ENCODE measurements at regions not wholly inside any gene's neighbourhood (a gene's known extent, or its start where the extent isn't known, plus 50 kb on each side); places are given as distances from the start of the nearest gene placed in this dataset.
"Not testable (repeated sequence)": the region's sequence is repeated elsewhere in the genome, so short reads cannot be mapped to it uniquely, and the experiment has no call there.

GRCh38 chr4:23105759-23106370 is 413.1 kb downstream of the GBA3 start:
- DNase-seq (ENCODE audit: insufficient read length, low spot score): no peak
- no peak for TF ChIP-seq TAF1 (IDR thresholded peaks at IDR 0.05; ENCODE audit: low read depth, low read length)
- no peak for FAIRE-seq

- no peak for FAIRE-seq
- no peak for TF ChIP-seq TAF1 (IDR thresholded peaks at IDR 0.05; ENCODE audit: low read depth, low read length)
- no peak for TF ChIP-seq POLR2A (IDR thresholded peaks at IDR 0.05; ENCODE audit: low read depth, low read length)
- no peak for TF ChIP-seq POLR2AphosphoS5 (IDR thresholded peaks at IDR 0.05; ENCODE audit: low read depth, low read length)
- no peak for TF ChIP-seq PAX5 (IDR thresholded peaks at IDR 0.05; ENCODE audit: insufficient read depth, low read length, severe bottlenecking)
- TF ChIP-seq POU2F2 (IDR thresholded peaks at IDR 0.05; ENCODE audit: low read depth, low read length): no peak
- TF ChIP-seq SPI1 (IDR thresholded peaks at IDR 0.05; ENCODE audit: low read depth, low read length): no peak
- no peak for DNase-seq (ENCODE audit: insufficient read length, low spot score)
These were observed 404.5 kb downstream of the GBA3 start for GRCh38 chr4:23097251-23097650.

GRCh38 chr4:23091711-23092110 is 399.0 kb downstream of the GBA3 start:
- no peak for FAIRE-seq

GRCh38 chr4:23085249-23085568 is 392.5 kb downstream of the GBA3 start:
- no peak for FAIRE-seq
- TF ChIP-seq TAF1 (IDR thresholded peaks at IDR 0.05; ENCODE audit: low read depth, low read length) (no peak), SPI1 (IDR thresholded peaks at IDR 0.05; ENCODE audit: low read depth, low read length) (no peak), POLR2A (IDR thresholded peaks at IDR 0.05; ENCODE audit: low read depth, low read length) (no peak), POLR2AphosphoS5 (IDR thresholded peaks at IDR 0.05; ENCODE audit: low read depth, low read length) (no peak), PAX5 (IDR thresholded peaks at IDR 0.05; ENCODE audit: insufficient read depth, low read length, severe bottlenecking) (no peak), POU2F2 (IDR thresholded peaks at IDR 0.05; ENCODE audit: low read depth, low read length) (no peak)
- no peak for DNase-seq (ENCODE audit: insufficient read length, low spot score)

More at GRCh38 chr4:23091711-23092110, 399.0 kb downstream of the GBA3 start:
- DNase-seq (ENCODE audit: insufficient read length, low spot score): no peak
- TF ChIP-seq POLR2AphosphoS5 (IDR thresholded peaks at IDR 0.05; ENCODE audit: low read depth, low read length) (no peak), SPI1 (IDR thresholded peaks at IDR 0.05; ENCODE audit: low read depth, low read length) (no peak), PAX5 (IDR thresholded peaks at IDR 0.05; ENCODE audit: insufficient read depth, low read length, severe bottlenecking) (no peak), POLR2A (IDR thresholded peaks at IDR 0.05; ENCODE audit: low read depth, low read length) (no peak), POU2F2 (IDR thresholded peaks at IDR 0.05; ENCODE audit: low read depth, low read length) (no peak), TAF1 (IDR thresholded peaks at IDR 0.05; ENCODE audit: low read depth, low read length) (no peak)

- FAIRE-seq: no peak
- DNase-seq (ENCODE audit: insufficient read length, low spot score): no peak
- TF ChIP-seq POLR2AphosphoS5 (IDR thresholded peaks at IDR 0.05; ENCODE audit: low read depth, low read length) (no peak), PAX5 (IDR thresholded peaks at IDR 0.05; ENCODE audit: insufficient read depth, low read length, severe bottlenecking) (no peak), TAF1 (IDR thresholded peaks at IDR 0.05; ENCODE audit: low read depth, low read length) (no peak), POLR2A (IDR thresholded peaks at IDR 0.05; ENCODE audit: low read depth, low read length) (no peak), SPI1 (IDR thresholded peaks at IDR 0.05; ENCODE audit: low read depth, low read length) (no peak), POU2F2 (IDR thresholded peaks at IDR 0.05; ENCODE audit: low read depth, low read length) (no peak)
These were observed 392.0 kb downstream of the GBA3 start for GRCh38 chr4:23084559-23085248.

- FAIRE-seq (no peak), DNase-seq (ENCODE audit: insufficient read length, low spot score) (no peak)
- no peak for TF ChIP-seq PAX5 (IDR thresholded peaks at IDR 0.05; ENCODE audit: insufficient read depth, low read length, severe bottlenecking)
- no peak for TF ChIP-seq SPI1 (IDR thresholded peaks at IDR 0.05; ENCODE audit: low read depth, low read length)
- no peak for TF ChIP-seq POU2F2 (IDR thresholded peaks at IDR 0.05; ENCODE audit: low read depth, low read length)
- no peak for TF ChIP-seq POLR2A (IDR thresholded peaks at IDR 0.05; ENCODE audit: low read depth, low read length)
- no peak for TF ChIP-seq TAF1 (IDR thresholded peaks at IDR 0.05; ENCODE audit: low read depth, low read length)
- no peak for TF ChIP-seq POLR2AphosphoS5 (IDR thresholded peaks at IDR 0.05; ENCODE audit: low read depth, low read length)
These were observed 390.7 kb downstream of the GBA3 start for GRCh38 chr4:23083391-23083790.

- FAIRE-seq; DNase-seq (ENCODE audit: insufficient read length, low spot score): not testable (repeated sequence)
These were observed 387.4 kb downstream of the GBA3 start for GRCh38 chr4:23080171-23080570.

GRCh38 chr4:23070848-23071570 is 378.3 kb downstream of the GBA3 start:
- DNase-seq (ENCODE audit: insufficient read length, low spot score) (no peak), FAIRE-seq (no peak)
- TF ChIP-seq POU2F2 (IDR thresholded peaks at IDR 0.05; ENCODE audit: low read depth, low read length): no peak
- no peak for TF ChIP-seq PAX5 (IDR thresholded peaks at IDR 0.05; ENCODE audit: insufficient read depth, low read length, severe bottlenecking)
- TF ChIP-seq TAF1 (IDR thresholded peaks at IDR 0.05; ENCODE audit: low read depth, low read length): no peak
- TF ChIP-seq SPI1 (IDR thresholded peaks at IDR 0.05; ENCODE audit: low read depth, low read length): no peak
- TF ChIP-seq POLR2A (IDR thresholded peaks at IDR 0.05; ENCODE audit: low read depth, low read length): no peak
- no peak for TF ChIP-seq POLR2AphosphoS5 (IDR thresholded peaks at IDR 0.05; ENCODE audit: low read depth, low read length)

GRCh38 chr4:23068756-23069155 is 376.0 kb downstream of the GBA3 start:
- DNase-seq (ENCODE audit: insufficient read length, low spot score): no peak
- TF ChIP-seq TAF1 (IDR thresholded peaks at IDR 0.05; ENCODE audit: low read depth, low read length): no peak
- no peak for TF ChIP-seq SPI1 (IDR thresholded peaks at IDR 0.05; ENCODE audit: low read depth, low read length)
- no peak for FAIRE-seq

- no peak for FAIRE-seq
These were observed 375.6 kb downstream of the GBA3 start for GRCh38 chr4:23068287-23068686.

More at GRCh38 chr4:23068287-23068686, 375.6 kb downstream of the GBA3 start:
- DNase-seq (ENCODE audit: insufficient read length, low spot score): no peak
- TF ChIP-seq TAF1 (IDR thresholded peaks at IDR 0.05; ENCODE audit: low read depth, low read length) (no peak), POLR2AphosphoS5 (IDR thresholded peaks at IDR 0.05; ENCODE audit: low read depth, low read length) (no peak), PAX5 (IDR thresholded peaks at IDR 0.05; ENCODE audit: insufficient read depth, low read length, severe bottlenecking) (no peak), POLR2A (IDR thresholded peaks at IDR 0.05; ENCODE audit: low read depth, low read length) (no peak), SPI1 (IDR thresholded peaks at IDR 0.05; ENCODE audit: low read depth, low read length) (no peak), POU2F2 (IDR thresholded peaks at IDR 0.05; ENCODE audit: low read depth, low read length) (no peak)

Data from GM12891 (cell line).